GM19351 (cell line): ENCODE measurements at regions not wholly inside any gene's neighbourhood (a gene's known extent, or its start where the extent isn't known, plus 50 kb on each side); places are given as distances from the start of the nearest gene placed in this dataset.
"Not testable (repeated sequence)": the region's sequence is repeated elsewhere in the genome, so short reads cannot be mapped to it uniquely, and the experiment has no call there.

Experiments used
- ATAC-seq: cut with Tn5 transposase; IDR thresholded peaks from one replicate; pipeline ENCODE4 v1.9.1; 2021; ENCODE audit warnings: mild to moderate bottlenecking, moderate library complexity; ENCODE audit not compliant: unreplicated experiment

GRCh38 chr14:84409435-84409834 lies 1120.5 kb upstream of the FLRT2 start:
- ATAC-seq: no peak

- no peak for ATAC-seq
Measured at GRCh38 chr14:84410344-84410743, 1119.6 kb upstream of the FLRT2 start.

GRCh38 chr14:84420221-84420620 lies 1109.7 kb upstream of the FLRT2 start:
- no peak for ATAC-seq

- ATAC-seq: no peak
Measured at GRCh38 chr14:84421621-84422020, 1108.3 kb upstream of the FLRT2 start.

- ATAC-seq: no peak
Measured at GRCh38 chr14:84425968-84426367, 1104.0 kb upstream of the FLRT2 start.

GRCh38 chr14:84432676-84433075 lies 1097.3 kb upstream of the FLRT2 start:
- ATAC-seq: no peak

- ATAC-seq: no peak
Measured at GRCh38 chr14:84433961-84434360, 1096.0 kb upstream of the FLRT2 start.

GRCh38 chr14:84435820-84436324 lies 1094.1 kb upstream of the FLRT2 start:
- ATAC-seq: no peak

- ATAC-seq: no peak
Measured at GRCh38 chr14:84436528-84436927, 1093.4 kb upstream of the FLRT2 start.

GRCh38 chr14:84442521-84442920 lies 1087.4 kb upstream of the FLRT2 start:
- ATAC-seq: no peak

GRCh38 chr14:84445486-84445885 lies 1084.5 kb upstream of the FLRT2 start:
- no peak for ATAC-seq

GRCh38 chr14:84446250-84446649 lies 1083.7 kb upstream of the FLRT2 start:
- ATAC-seq: no peak

- ATAC-seq: no peak
Measured at GRCh38 chr14:84453307-84453950, 1076.5 kb upstream of the FLRT2 start.

GRCh38 chr14:84454114-84454513 lies 1075.8 kb upstream of the FLRT2 start:
- ATAC-seq: no peak

GRCh38 chr14:84456946-84457345 lies 1073.0 kb upstream of the FLRT2 start:
- ATAC-seq: no peak

- ATAC-seq: no peak
Measured at GRCh38 chr14:84458881-84459280, 1071.1 kb upstream of the FLRT2 start.

- no peak for ATAC-seq
Measured at GRCh38 chr14:84465880-84466279, 1064.1 kb upstream of the FLRT2 start.

- ATAC-seq: no peak
Measured at GRCh38 chr14:84468153-84468552, 1061.8 kb upstream of the FLRT2 start.

- ATAC-seq: no peak
Measured at GRCh38 chr14:84477996-84478395, 1051.9 kb upstream of the FLRT2 start.

GRCh38 chr14:84482256-84483071 lies 1047.5 kb upstream of the FLRT2 start:
- no peak for ATAC-seq

- ATAC-seq: no peak
Measured at GRCh38 chr14:84483072-84483420, 1046.9 kb upstream of the FLRT2 start.

GRCh38 chr14:84484243-84484642 lies 1045.7 kb upstream of the FLRT2 start:
- ATAC-seq: not testable (repeated sequence)
